BLaER1 treated with 17β-estradiol and CSF1 and Interleukin-3, amounts not matched to agents 10 nM and 100 nM (cell line): ENCODE measurements at regions not wholly inside any gene's neighbourhood (a gene's known extent, or its start where the extent isn't known, plus 50 kb on each side); places are given as distances from the start of the nearest gene placed in this dataset.

Experiments used
- H3K27ac ChIP-seq, 11 experiments: shearing (Covaris generic); formaldehyde crosslinking; 2 replicates each; pipeline ENCODE4 v1.8.1; 2022
- H3K27me3 ChIP-seq, 11 experiments: shearing (Covaris generic); formaldehyde crosslinking; 2 replicates each; pipeline ENCODE4 v1.8.1; 2022
- H3K36me3 ChIP-seq, 11 experiments: shearing (Covaris generic); formaldehyde crosslinking; 2 replicates each; pipeline ENCODE4 v1.8.1; 2022
- H3K4me1 ChIP-seq, 10 experiments: shearing (Covaris generic); formaldehyde crosslinking; 2 replicates each; pipeline ENCODE4 v1.8.1; 2022
- H3K4me2 ChIP-seq, 11 experiments: shearing (Covaris generic); formaldehyde crosslinking; 2 replicates each; pipeline ENCODE4 v1.8.1; 2022
- H3K4me3 ChIP-seq, 10 experiments: shearing (Covaris generic); formaldehyde crosslinking; 2 replicates each; pipeline ENCODE4 v1.8.1; 2022
- H3K9ac ChIP-seq, 11 experiments: shearing (Covaris generic); formaldehyde crosslinking; 2 replicates each; pipeline ENCODE4 v1.8.1; 2022
- H3K9me3 ChIP-seq, 11 experiments: shearing (Covaris generic); formaldehyde crosslinking; replicated peaks in 1 of 11; 2 replicates each; pipeline ENCODE4 v1.8.1; 2022
- H4K20me1 ChIP-seq, 11 experiments: shearing (Covaris generic); formaldehyde crosslinking; 2 replicates each; pipeline ENCODE4 v1.8.1; 2022
- Cebpa-rat ChIP-seq, 11 experiments: shearing (Covaris generic); IDR thresholded peaks; 2 replicates each; pipeline ENCODE4 v1.8.1; 2022

DNA sequence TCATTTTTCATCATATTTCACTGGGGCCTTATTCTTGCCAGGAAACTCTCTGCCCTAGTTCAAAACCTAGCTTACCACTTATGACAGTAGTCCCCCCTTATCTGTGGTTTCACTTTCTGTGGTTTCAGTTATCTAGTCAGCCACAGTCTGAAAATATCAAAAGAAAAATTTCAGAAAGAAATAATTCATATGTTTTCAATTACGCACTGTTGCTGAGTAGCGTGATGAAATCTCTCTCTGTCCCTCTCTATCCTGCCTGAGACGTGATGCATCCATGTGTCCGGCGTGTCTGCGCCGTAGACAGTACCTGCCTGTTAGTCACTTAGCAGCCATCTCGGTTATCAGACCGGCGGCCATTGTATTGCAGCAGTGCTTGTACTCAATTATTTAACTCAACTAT is 369.9 kb upstream of the MCTP2 start:
- Histone ChIP-seq H3K27me3 (no peaks in the 10 kb centered on the region), H4K20me1 (no peaks in the 10 kb centered on the region), H3K4me1 (peaks cover 40 to 56% (median 51%) of the 10 kb centered on the region in 10 experiments), H3K4me3 (no peak overlapping the region), H3K36me3 (no peaks in the 10 kb centered on the region), H3K9me3 (peaks cover 0 to 20% (median 14%) of the 10 kb centered on the region in 11 experiments; a peak in 13 of 22 replicates), H3K4me2 (peak overlapping the region; percentile 69 to 92 (median 86)), H3K9ac (peak overlapping the region in 4 of 11 experiments; percentile 27 to 73 (median 60); a peak in 4 of 22 replicates), H3K27ac (peak overlapping the region in 10 of 11 experiments; percentile 72 to 83 (median 80); a peak in 19 of 22 replicates)
- no peak for TF ChIP-seq Cebpa-rat (IDR thresholded peaks at IDR 0.05)

DNA sequence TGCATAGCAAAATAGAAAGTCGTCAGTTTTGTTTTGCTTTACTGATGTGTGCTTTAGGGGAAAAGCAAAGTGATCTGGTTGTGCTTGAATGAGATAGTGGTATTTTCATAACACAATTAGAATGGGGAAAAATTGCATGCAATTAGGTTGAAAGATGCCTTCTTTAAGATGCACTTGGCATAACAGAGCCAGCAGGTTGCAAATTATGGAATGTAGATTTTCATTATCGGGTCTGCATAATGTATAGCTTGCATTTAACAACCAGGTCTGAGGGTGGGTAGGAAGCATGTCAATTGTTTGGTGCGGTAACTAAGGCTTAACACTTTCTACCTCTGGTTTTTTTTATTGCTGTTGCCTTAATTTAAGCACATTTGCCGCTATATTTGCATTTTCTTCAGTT is 370.7 kb upstream of the MCTP2 start:
- H3K9ac ChIP-seq = peak overlapping the region in 1 of 11 experiments; percentile 25; a peak in 1 of 22 replicates
- H3K4me2 ChIP-seq = peak overlapping the region; percentile 69 to 92 (median 86)
- no peaks in the 10 kb centered on the region for H3K27me3 ChIP-seq
- H3K27ac ChIP-seq = peak overlapping the region in 6 of 11 experiments; percentile 76 to 83 (median 81); a peak in 6 of 22 replicates
- peaks cover 36 to 49% (median 44%) of the 10 kb centered on the region in 10 experiments for H3K4me1 ChIP-seq
- H3K9me3 ChIP-seq = peaks cover 0 to 20% (median 14%) of the 10 kb centered on the region in 11 experiments; a peak in 13 of 22 replicates
- no peak for TF ChIP-seq Cebpa-rat (IDR thresholded peaks at IDR 0.05)
- H3K4me3 ChIP-seq = no peak overlapping the region
- H3K36me3 ChIP-seq = no peaks in the 10 kb centered on the region
- no peaks in the 10 kb centered on the region for H4K20me1 ChIP-seq

DNA sequence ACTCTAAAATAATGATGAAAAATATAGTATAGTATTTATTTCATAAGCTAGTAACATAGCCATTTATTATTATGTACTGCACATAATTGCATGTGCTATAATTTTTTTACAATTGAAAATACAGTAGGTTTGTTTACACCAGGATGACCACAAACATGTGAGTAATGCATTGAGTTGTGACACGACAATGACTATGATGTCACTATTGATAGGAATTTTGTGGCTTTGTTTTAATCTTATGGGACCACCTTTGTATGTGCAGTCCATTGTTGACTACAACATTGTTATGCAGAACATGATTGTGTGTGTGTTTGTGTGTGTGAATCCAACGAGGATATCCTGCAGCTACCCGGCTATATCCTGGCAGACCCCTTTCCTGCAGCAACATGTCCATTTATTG is 372.2 kb upstream of the MCTP2 start:
- H3K4me2 ChIP-seq = no peak overlapping the region
- H3K4me3 ChIP-seq = no peak overlapping the region
- no peak for TF ChIP-seq Cebpa-rat (IDR thresholded peaks at IDR 0.05)
- no peaks in the 10 kb centered on the region for H4K20me1 ChIP-seq
- H3K9ac ChIP-seq = no peak overlapping the region
- no peaks in the 10 kb centered on the region for H3K27me3 ChIP-seq
- peaks cover 32 to 41% (median 39%) of the 10 kb centered on the region in 10 experiments for H3K4me1 ChIP-seq
- no peak overlapping the region for H3K27ac ChIP-seq
- H3K36me3 ChIP-seq = no peaks in the 10 kb centered on the region
- peaks cover 0 to 6% (median 0%) of the 10 kb centered on the region in 11 experiments; a peak in 6 of 22 replicates for H3K9me3 ChIP-seq

- Histone ChIP-seq H3K27me3 (no peaks in the 10 kb centered on the region), H3K4me2 (no peak overlapping the region), H3K9me3 (no peaks in the 10 kb centered on the region; a peak in 1 of 22 replicates), H4K20me1 (no peaks in the 10 kb centered on the region), H3K36me3 (no peaks in the 10 kb centered on the region), H3K4me3 (no peak overlapping the region), H3K4me1 (peaks cover 0 to 3% (median 2%) of the 10 kb centered on the region in 10 experiments; a peak in 13 of 20 replicates), H3K9ac (no peak overlapping the region), H3K27ac (no peak overlapping the region)
- no peak for TF ChIP-seq Cebpa-rat (IDR thresholded peaks at IDR 0.05)
These were observed 376.1 kb upstream of the MCTP2 start for GRCh38 chr15:93855181-93855826.

DNA sequence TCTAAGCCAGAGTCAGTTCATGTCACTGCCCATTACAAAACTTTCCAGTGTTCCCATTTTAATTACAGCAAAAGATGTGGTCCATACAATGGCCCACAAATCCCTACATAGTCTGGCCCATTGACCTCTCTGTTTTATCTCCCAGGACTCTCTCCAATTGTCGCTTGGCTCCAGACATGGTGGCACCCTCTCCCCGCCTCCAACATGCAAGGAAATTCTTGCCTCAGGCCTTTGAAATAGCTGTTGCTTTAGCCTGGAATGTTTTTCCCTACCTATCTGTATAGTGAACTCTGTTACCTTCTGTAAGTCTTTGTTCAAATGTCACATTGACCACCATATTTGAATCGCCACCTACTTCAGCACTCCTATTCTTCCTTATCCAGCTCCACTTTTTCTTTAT is 377.3 kb upstream of the MCTP2 start:
- TF ChIP-seq Cebpa-rat (IDR thresholded peaks at IDR 0.05) = no peak
- H3K9me3 ChIP-seq = no peaks in the 10 kb centered on the region; a peak in 1 of 22 replicates

DNA sequence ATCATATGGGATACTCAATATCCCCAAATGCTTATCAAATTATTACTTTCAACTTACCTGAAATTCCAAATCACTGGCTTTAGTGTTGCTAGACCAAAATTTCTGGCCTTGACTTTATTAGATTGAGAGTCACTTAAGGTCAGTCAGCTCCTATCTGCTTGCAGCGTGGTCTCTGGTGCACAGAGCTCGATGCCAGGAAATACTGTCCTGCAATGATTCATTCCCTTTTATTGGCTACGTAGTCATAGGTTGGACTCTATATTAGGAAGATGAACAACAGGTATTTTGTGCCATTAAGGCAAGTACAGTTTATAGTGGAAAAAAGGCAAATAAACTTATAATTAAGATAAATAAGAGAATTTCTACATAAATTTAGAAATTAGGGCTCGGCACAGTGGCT is 378.6 kb upstream of the MCTP2 start:
- no peaks in the 10 kb centered on the region for H3K27me3 ChIP-seq
- no peaks in the 10 kb centered on the region for H4K20me1 ChIP-seq
- no peaks in the 10 kb centered on the region for H3K4me1 ChIP-seq

More for the DNA sequence above, 377.3 kb upstream of the MCTP2 start:
- Histone ChIP-seq H3K36me3 (no peaks in the 10 kb centered on the region), H4K20me1 (no peaks in the 10 kb centered on the region), H3K4me2 (no peak overlapping the region), H3K27ac (no peak overlapping the region), H3K4me1 (no peaks in the 10 kb centered on the region), H3K27me3 (no peaks in the 10 kb centered on the region), H3K9ac (no peak overlapping the region), H3K4me3 (no peak overlapping the region)

GRCh38 chr15:93848490-93848889 is 382.9 kb upstream of the MCTP2 start:
- Histone ChIP-seq H3K27me3 (no peaks in the 10 kb centered on the region), H3K4me2 (no peak overlapping the region), H3K27ac (no peak overlapping the region), H3K9ac (no peak overlapping the region), H3K4me1 (no peaks in the 10 kb centered on the region), H3K9me3 (0 out of 22 replicates have a peak, but pooled peaks cover 0 to 3% (median 0%) of the 10 kb centered on the region in 11 experiments), H3K36me3 (no peaks in the 10 kb centered on the region), H4K20me1 (no peaks in the 10 kb centered on the region), H3K4me3 (no peak overlapping the region)
- TF ChIP-seq Cebpa-rat (IDR thresholded peaks at IDR 0.05) = no peak

More for the DNA sequence above, 378.6 kb upstream of the MCTP2 start:
- no peaks in the 10 kb centered on the region; a peak in 1 of 22 replicates for H3K9me3 ChIP-seq
- no peak overlapping the region for H3K4me2 ChIP-seq
- H3K4me3 ChIP-seq = no peak overlapping the region
- no peak overlapping the region for H3K27ac ChIP-seq
- TF ChIP-seq Cebpa-rat (IDR thresholded peaks at IDR 0.05) = no peak
- no peak overlapping the region for H3K9ac ChIP-seq
- no peaks in the 10 kb centered on the region for H3K36me3 ChIP-seq

DNA sequence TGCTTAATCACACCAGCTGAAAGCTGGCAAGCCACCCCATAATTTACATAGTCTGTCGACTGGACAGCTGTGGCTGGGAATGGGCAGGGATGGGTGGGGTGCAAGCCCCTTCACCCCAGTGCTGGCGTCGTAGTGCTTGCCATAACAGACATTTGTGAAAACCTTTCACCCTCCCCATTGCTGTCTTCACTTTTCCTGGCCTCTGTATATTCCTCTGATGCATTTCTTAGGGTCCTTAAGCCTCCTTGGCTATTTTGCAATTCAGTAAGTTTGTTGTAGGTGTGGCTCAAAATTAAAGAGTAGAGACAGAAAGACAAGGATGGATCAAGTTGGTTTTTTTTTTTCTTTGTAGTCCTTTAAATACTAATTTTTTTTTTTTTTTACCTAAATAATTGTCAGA is 383.3 kb upstream of the MCTP2 start:
- H3K27ac ChIP-seq = no peak overlapping the region
- no peaks in the 10 kb centered on the region for H3K27me3 ChIP-seq
- H3K4me3 ChIP-seq = no peak overlapping the region
- no peaks in the 10 kb centered on the region for H3K4me1 ChIP-seq
- no peak overlapping the region for H3K4me2 ChIP-seq
- TF ChIP-seq Cebpa-rat (IDR thresholded peaks at IDR 0.05) = no peak
- no peak overlapping the region for H3K9ac ChIP-seq
- H4K20me1 ChIP-seq = no peaks in the 10 kb centered on the region
- H3K36me3 ChIP-seq = no peaks in the 10 kb centered on the region
- 0 out of 22 replicates have a peak, but pooled peaks cover 0 to 3% (median 0%) of the 10 kb centered on the region in 11 experiments for H3K9me3 ChIP-seq

DNA sequence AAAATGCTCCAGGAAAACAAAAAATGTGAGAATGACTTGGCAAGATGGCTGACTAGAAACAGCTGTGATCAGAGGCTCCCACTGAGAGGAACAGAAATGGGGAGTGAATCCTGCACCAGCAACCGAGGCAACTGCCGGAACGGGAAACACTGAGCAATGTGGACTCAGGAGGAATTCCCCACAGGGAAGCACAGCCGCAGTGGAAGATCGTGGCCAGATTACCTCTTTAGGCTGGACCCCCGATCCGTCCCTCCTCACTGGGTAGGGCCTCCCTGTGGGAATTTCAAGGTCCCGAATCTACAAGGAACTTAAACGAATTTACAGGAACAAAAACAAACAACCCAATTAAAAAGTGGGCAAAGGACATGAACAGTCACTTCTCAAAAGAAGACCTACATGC is 385.2 kb upstream of the MCTP2 start:
- Histone ChIP-seq H3K4me1 (no peaks in the 10 kb centered on the region), H3K4me2 (no peak overlapping the region), H4K20me1 (no peaks in the 10 kb centered on the region), H3K9me3 (0 out of 22 replicates have a peak, but pooled peaks cover 0 to 4% (median 0%) of the 10 kb centered on the region in 11 experiments), H3K36me3 (no peaks in the 10 kb centered on the region), H3K27me3 (no peaks in the 10 kb centered on the region), H3K4me3 (no peak overlapping the region), H3K9ac (no peak overlapping the region), H3K27ac (no peak overlapping the region)
- TF ChIP-seq Cebpa-rat (IDR thresholded peaks at IDR 0.05) = no peak

- H3K4me1 ChIP-seq = no peaks in the 10 kb centered on the region
- H3K9me3 ChIP-seq = peaks cover 0 to 8% (median 0%) of the 10 kb centered on the region in 11 experiments; a peak in 1 of 22 replicates
- no peaks in the 10 kb centered on the region for H4K20me1 ChIP-seq
- no peaks in the 10 kb centered on the region for H3K36me3 ChIP-seq
- H3K27ac ChIP-seq = no peak overlapping the region
- H3K27me3 ChIP-seq = no peaks in the 10 kb centered on the region
- no peak overlapping the region for H3K4me2 ChIP-seq
- no peak overlapping the region for H3K9ac ChIP-seq
- TF ChIP-seq Cebpa-rat (IDR thresholded peaks at IDR 0.05) = no peak
- H3K4me3 ChIP-seq = no peak overlapping the region
These were observed 393.9 kb upstream of the MCTP2 start for GRCh38 chr15:93837450-93837849.
